HG03025 (cell line): ENCODE measurements at regions not wholly inside any gene's neighbourhood (a gene's known extent, or its start where the extent isn't known, plus 50 kb on each side); places are given as distances from the start of the nearest gene placed in this dataset.

Experiments
- ATAC-seq: cut with Tn5 transposase; IDR thresholded peaks from one replicate; pipeline ENCODE4 v1.9.1; 2021; ENCODE audit warnings: mild to moderate bottlenecking, moderate library complexity; ENCODE audit not compliant: unreplicated experiment, low FRiP score

GRCh38 chr18:73966954-73967353 is 180.7 kb downstream of the FBXO15 start:
- no peak for ATAC-seq

GRCh38 chr18:73962256-73962655 is 185.4 kb downstream of the FBXO15 start:
- no peak for ATAC-seq

DNA sequence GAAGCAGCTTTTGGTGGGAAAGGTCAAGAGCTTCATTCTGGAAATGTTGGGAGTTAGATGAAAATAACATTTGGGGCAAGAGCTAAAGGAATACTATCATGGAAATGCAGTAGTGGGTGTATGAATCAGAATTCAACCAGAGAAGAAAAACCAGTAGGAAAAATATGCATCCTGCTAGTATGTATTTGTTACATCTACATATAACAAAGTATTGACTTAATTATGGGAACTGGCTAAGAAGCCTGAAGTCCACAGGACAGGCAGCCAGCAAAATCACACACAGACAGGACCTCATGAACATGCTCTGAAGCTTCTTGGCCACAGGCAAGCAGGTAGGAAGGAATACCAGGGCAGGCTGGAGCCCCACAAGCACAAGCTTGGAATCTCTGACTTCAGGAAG is 185.8 kb downstream of the FBXO15 start:
- no peak for ATAC-seq

- no peak for ATAC-seq
These were observed 188.3 kb downstream of the FBXO15 start for GRCh38 chr18:73959352-73959751.

DNA sequence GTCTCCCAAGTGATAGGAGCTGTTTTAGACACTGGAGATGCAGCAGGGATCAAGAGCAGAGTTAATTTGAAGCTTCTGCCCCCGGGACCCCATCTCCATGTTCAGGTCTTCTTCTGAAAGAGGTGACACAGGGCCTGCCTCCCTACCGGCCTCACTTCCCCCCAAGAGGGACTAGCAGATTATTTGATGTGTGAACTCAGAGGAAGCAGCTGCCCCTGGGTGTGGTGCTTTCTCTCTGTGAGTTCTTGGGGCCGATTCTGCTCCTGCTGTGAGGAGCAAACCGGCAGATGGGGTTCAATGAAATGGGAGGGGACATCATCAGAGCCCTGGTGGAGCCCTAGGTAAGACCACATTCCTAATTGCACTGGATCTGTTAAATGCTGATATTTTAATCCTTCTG is 193.4 kb downstream of the FBXO15 start:
- ATAC-seq = no peak

- ATAC-seq = no peak
These were observed 195.2 kb downstream of the FBXO15 start for GRCh38 chr18:73952296-73952946.

GRCh38 chr18:73950116-73950700 is 197.4 kb downstream of the FBXO15 start:
- no peak for ATAC-seq

DNA sequence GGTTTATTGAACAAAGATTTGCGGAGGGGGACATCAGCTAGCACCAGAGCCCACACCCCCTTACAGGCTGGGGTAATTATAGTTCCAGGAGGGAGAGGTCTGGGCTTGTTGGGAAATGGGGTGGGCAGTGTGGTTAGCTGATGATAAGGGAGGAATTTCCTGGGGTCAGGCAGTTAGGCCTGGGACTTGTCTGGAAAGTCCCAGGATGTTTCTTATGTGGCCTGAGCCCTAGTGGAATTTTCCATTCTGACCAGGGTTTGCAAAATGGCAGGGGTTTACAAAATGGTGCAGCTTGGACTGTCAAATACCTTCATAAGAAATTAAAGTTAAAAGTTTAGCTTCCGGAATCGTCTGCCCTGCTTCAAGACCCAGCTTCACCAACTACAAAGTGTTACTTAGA is 199.1 kb downstream of the FBXO15 start:
- ATAC-seq = no peak

- no peak for ATAC-seq
These were observed 199.6 kb downstream of the FBXO15 start for GRCh38 chr18:73948084-73948483.

DNA sequence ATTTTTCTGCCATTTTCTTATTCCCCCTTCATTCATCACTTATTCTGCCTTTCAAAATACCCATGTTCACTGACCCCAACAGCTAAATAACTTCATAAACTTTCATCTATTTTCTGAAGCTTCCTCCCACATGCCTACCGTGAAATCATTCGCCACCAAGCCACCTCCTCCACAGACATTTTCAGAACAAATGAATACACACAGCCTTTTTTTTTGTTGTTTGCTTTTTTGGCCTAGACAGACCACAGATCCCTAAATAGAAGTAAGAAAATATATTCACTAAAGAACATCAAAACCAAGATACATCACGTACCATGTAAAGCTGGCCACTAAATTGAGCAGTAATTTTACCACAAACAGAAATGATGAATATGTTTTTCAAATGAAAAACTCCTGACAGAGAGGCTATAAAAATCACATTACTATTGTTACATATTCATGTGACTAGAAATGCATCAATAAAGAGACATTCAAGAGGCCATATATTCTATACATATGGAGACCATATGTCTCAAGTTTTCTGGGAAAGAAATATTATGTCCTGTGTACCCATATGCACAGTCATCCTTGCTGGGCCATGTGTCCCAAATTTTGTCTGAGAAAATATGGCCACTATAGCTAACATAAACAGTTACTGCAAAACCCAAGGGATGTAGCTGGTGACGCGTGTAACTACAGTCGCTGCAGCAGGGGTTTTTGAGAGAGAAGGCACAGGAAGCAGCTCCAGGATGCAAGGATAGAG is 200.3 kb downstream of the FBXO15 start:
- ATAC-seq = no peak

GRCh38 chr18:73945130-73945792 is 202.4 kb downstream of the FBXO15 start:
- no peak for ATAC-seq

DNA sequence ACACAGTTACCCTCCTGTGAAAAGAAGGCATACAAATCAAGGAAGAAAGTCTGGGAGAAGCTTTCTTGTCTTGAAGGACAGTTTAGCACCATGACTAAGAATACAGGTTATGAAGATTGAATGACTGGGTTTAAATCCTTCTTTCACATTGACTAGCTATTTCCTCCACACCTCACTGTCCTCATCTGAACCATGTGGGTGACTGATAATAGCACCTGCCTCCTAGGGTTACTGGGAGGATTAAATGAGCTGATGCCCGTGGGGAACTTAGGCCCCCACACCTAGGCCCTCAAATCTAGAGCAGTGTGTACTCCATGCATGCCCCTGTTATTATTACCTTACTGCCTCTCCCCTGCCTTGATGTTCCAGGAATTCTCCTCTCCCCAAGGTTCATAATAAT is 202.9 kb downstream of the FBXO15 start:
- no peak for ATAC-seq

DNA sequence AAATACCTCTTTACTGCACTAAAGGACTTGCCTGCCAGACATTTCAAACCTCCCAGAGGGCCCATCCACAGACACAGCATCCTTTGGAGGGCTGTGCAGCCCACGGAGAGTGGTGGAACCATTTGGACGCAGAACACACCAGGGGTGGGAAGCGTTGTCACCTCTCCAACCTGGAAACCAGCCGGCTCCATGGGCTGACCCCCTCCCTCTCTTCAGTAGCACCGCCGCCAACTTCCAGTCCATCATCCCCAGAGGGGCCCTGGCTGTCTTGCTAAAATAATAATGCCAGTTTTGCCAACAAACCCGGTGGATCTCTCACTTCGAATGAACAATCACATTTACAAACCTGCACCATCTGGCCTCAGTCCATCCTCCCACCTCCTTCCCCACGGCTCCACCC is 203.9 kb downstream of the FBXO15 start:
- ATAC-seq = no peak

- ATAC-seq = no peak
These were observed 204.7 kb downstream of the FBXO15 start for GRCh38 chr18:73942956-73943355.

DNA sequence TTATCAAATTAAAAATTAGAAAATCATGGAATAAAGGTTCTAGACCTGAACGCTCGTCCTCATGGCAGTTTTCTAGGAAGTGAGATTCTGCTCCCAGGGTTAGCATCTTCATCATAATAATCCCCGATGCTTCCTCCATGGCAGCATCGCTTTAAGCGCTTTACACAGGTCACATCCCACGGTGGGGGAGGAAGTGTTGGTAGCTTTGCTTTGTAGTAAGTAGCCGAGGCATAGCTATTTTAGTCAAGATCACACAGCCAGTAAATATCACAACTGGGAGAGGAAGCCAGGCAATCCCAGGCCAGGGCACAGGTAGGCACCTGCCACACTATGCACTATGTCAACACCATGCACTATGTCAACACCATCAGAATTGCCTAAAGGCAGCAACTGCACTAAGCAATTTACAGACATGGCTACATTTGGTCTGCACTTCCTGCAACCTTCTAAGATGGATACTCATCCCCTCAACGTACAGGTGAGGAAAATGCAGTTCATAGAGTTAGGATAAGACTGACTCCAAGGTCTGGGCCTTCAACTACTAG is 205.5 kb downstream of the FBXO15 start:
- no peak for ATAC-seq

GRCh38 chr18:73940721-73941120 is 206.9 kb downstream of the FBXO15 start:
- no peak for ATAC-seq

GRCh38 chr18:73939391-73939790 is 208.2 kb downstream of the FBXO15 start:
- no peak for ATAC-seq

DNA sequence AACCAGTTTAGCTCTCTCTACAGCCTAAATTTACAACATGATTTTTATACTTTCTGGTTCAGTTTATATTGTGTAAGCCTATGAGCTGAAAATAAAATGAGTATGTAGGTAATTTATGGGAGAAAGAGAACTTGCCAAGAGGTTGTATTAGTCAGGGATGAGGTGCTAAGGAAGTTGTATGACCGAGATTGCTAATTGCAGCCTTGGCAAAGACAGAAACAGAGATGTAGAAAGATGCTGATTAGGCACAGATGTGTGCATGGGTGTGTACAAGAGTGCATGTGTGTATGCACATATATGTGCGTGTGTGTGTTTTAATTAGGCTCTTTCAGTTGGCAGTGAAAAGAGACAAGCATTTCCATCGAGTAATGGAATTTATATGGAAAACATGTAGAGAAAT is 213.9 kb downstream of the FBXO15 start:
- ATAC-seq = no peak

- no peak for ATAC-seq
These were observed 214.7 kb downstream of the FBXO15 start for GRCh38 chr18:73932976-73933375.

DNA sequence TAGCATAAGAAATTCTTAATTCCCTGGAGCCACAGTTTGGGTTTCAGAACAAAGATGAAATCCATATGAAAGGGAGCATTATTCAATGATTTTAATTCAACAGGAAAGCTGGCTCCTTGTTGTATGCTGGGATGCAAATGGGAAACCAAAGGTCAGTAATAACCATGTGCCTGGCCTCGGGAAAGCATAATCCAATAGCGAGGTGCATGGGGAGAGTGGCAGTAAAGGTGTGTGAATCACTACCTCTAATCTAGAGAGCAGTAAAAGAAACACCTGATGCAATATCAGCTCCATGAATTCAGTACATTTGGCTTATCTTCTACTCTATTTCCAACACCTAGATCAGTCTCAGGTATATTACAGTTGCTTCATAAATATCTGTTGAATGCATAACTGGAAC is 220.1 kb downstream of the FBXO15 start:
- no peak for ATAC-seq

DNA sequence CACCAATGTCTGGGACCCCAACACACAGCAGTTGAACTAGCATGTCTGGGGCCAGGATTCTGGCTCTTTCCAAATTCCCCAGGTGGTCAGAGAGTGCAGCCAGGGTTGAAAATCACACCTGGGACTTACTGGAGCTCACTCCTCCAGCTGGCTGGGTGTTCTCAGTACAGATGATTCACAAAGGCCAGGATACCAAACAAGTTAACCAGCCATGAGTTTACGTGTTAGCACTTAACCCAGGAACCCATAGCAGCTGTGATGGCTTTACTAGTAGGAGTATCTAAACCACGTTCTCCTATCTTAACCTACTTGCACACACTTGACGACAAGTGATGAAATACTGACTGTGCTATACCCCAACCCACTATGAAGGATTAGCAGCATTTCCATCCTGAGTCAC is 222.8 kb downstream of the FBXO15 start:
- no peak for ATAC-seq
